GM19351 (cell line): ENCODE measurements at regions not wholly inside any gene's neighbourhood (a gene's known extent, or its start where the extent isn't known, plus 50 kb on each side); places are given as distances from the start of the nearest gene placed in this dataset.

Source experiments
- ATAC-seq: cut with Tn5 transposase; IDR thresholded peaks from one replicate; pipeline ENCODE4 v1.9.1; 2021; ENCODE audit warnings: mild to moderate bottlenecking, moderate library complexity; ENCODE audit not compliant: unreplicated experiment

DNA sequence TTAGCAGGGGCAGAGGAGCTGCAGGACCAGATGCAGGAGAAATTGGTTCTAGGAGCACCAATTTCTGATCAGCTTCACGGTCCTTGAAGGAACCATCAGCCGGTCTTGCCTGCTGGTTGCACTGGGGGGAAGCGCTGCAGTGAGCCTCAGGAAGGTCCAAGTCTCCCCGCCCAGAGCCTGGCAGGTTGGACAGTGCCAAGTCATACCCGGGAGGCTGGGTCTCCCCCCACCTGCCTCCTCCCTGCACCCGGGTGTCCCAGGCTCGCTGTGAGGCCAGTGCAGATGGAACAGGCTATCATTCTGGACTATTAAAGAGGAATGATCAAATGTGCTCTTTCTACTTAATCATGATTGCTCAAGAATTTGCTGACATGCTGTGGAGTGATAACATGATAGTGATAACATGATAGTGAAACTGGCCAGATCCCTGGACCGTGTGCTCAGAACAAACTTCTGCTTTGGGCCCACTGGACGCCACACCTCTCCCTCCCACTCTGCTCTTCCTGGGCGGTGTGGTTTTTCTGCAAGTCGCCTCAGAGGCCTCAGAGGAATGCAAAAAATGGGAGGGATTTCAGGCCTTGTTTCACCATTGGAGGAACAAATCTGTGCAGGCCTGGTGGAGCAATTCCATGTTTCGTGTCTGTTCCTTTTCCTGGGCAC is 236.0 kb downstream of the IRF8 start:
- ATAC-seq: no peak

DNA sequence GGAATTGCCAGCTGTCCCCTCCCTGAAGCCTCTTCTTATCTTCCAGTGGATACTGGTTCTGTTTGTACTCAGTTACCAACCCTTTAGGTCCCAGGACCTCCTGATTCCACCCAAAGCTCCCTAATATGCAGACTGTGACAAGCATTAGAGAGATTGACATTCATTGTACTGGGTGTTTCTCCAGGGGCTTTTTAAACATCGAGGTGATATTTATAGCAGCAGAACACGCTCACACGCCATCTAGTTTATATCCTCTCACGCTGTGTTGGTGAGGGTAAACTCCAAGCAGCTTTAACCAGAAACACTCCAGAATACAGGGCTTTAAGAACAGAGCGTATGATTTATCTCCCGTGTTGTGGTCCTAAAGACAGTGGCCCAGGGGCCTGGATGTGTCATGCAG is 238.4 kb downstream of the IRF8 start:
- ATAC-seq: no peak

DNA sequence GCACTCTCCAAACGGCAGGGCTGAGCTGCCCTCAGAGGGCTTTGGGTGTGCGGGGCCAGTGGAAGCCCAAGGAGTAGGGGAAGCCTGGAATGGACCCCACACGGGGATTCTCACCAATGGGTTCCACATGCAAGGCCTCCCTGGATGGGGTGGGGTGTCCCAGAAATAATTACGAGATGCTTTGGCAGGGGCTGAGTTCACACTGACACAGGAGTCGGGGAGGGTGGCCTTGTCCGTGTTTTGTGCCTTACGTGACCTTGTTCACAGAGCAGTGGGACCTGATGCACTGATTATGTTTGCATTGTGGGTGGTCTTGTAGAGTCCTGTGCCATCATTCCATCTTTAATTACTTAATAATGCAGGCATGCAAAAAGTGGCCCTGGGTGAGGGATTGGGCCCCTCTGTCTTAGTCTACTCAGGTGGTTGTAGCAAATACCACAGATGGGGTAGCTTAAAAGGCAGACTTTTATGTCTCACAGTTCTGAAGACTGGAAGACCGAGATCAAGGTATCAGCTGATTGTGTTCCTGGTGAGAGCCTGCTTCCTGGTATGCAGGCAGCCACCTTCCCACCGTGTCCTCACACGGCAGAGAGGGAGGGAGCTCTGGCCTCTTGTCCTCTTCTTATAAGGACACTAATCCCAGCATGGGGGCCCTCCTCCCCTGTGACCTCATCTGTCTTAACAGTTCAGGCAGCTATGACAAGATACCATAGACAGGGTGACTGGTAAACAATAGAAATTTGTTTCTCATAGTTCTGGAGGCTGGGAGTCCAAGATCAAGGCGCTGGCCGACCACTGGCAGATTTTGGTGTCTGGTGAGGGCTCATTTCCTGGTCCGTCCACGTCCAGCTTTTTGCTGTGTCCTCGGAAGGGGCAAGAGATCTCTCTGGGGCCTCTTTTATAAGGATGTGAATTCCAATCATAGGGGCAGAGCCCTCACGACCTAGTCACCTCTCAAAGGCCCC is 239.4 kb downstream of the IRF8 start:
- ATAC-seq: no peak

GRCh38 chr16:86142801-86143236 is 243.9 kb downstream of the IRF8 start:
- ATAC-seq: no peak

DNA sequence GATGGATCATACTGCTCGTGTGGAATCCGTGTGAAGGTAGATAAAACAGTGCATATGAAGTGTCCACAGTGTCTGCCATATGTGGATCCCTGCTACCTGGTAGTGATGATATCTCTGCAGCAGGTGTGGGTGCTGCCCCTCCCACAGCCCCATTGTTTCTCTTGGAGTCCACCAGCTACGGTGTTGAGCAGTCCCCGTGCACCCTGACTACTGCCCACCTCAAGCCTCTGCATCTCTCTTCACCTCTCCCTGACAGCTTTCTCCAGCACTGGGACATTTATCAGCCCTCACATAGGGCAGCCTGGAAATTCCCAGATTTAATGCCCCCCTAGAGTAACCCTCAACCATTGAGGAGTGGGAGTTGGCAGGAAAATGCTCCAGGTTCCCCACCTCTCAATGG is 244.7 kb downstream of the IRF8 start:
- ATAC-seq: no peak

DNA sequence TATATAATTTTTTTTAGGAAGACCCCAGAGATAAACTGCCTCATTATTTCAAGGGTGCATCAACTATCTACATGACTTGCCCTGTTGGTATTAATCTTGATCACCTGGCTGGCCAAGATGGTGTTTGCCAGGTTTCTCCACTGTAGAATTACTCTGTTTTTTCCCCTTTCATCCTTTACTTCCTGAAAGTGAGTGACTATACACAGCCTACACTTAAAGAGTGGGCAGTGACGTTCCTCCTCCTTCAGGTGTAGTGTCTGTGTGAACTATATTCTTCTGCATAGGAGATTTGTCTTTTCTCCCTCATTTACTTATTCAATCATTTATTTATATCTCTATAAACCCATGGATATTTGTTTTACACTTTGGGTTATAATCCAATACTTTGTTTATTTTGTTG is 246.7 kb downstream of the IRF8 start:
- ATAC-seq: no peak

- no peak for ATAC-seq
Measured at GRCh38 chr16:86150641-86151238, 251.8 kb downstream of the IRF8 start.

GRCh38 chr16:86151239-86151851 is 252.4 kb downstream of the IRF8 start:
- ATAC-seq: no peak

DNA sequence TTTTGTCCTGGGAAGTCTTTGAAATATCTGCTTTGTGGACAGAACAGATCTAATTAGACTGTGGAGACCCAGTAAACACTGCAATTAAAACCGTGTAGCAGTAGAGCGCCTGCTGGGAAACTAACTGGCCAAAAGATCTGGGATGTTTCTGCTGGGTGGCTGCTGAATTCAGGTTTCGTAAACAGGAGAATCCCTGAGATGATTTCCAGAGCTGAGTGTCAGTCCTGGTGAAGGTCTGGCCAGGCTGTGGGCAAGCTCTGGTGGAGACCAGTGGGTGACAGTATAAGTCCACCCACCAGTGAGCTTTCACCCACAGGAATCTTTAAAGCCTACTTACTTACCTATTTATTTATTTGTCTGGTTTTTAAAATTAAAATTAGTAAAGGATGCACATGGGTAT is 257.2 kb downstream of the IRF8 start:
- ATAC-seq: no peak

DNA sequence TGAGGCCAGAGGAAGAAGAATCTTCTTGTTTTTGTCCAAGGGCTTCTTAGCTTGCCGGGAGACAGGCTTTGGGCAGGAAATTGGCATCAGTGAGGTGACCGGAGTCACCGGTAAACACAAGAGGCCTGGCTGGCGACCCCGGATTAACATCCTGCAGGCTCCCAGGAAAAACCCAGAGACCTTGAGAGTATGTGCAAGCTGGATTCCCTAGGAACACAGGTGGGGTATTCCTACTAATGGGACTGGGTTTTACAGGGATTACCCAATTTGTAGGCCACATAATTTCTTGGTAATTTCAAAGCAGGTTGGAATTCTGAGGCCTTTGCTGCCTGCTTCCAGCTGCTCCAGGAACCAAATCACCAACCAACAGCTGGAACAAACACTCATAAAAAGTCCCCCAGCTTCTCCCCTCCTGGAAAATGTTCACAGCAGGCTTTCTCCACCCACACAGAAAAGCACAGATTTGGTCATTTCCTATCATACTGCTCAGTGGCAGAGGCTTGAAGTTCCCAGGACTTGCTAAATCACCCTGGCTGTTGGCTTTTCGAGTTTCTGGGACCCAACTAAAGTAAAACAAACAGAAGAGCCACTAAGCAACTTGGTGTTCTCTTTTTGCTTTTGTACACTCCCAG is 258.8 kb downstream of the IRF8 start:
- ATAC-seq: no peak

- no peak for ATAC-seq
Measured at GRCh38 chr16:86158688-86159360, 259.9 kb downstream of the IRF8 start.

- ATAC-seq: no peak
Measured at GRCh38 chr16:86165479-86165878, 266.5 kb downstream of the IRF8 start.

DNA sequence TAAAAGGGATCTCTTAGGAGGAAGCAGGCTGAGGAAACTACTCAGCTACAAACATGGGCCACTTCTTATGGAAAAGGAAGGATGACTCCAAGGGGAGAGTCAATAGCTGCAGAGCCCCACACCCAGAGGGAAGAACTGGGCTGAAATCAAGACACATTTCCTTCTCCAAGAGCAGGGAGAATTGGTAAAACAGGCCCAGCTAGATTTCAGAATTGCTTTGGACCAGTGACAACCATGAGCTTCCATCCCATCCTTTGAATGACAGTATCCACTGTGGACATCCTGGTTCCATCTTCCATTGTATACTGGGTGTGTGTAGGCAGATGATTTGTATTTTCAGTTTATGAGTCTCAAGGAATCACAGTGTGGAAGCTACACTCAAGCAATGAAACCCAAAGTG is 267.5 kb downstream of the IRF8 start:
- no peak for ATAC-seq

DNA sequence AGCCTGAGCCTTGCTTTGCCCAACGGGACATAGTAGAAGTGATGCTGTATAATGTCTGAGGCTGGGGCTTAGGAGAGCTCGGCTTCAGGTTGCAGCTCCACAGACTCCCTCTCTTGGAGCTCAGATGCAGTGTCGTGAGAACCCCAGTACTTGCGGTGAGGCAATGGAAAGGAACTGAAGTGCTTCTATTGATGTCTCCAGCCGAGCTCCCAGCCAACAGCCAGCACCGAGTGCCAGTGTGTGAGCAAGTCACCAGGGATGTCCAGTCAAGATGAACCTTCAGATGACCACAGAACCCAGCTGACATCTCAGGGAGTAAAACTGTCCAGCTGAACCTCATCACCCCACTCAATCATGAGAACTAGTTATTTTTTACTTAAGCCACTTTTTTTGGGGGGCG is 268.1 kb downstream of the IRF8 start:
- no peak for ATAC-seq

GRCh38 chr16:86170720-86171119 is 271.8 kb downstream of the IRF8 start:
- no peak for ATAC-seq

- no peak for ATAC-seq
Measured at GRCh38 chr16:86171329-86171728, 272.4 kb downstream of the IRF8 start.

- no peak for ATAC-seq
Measured at GRCh38 chr16:86175816-86176215, 276.9 kb downstream of the IRF8 start.

DNA sequence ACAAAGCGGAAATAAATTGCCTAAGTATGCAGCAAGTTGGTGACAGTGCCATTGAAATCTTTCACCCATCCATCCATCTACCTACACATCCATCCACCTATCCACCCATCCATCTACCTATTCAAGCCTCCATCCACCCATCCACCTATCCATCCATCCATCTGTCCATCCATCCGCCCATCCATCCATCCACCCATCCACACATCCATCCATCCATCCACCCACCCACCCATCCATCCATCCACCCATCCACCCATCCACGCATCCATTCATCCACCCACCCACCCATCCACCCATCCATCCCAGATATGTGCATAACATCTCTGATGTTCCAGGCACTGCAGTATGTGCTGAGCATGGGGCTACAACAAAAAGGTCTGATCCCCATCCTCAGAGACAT is 277.5 kb downstream of the IRF8 start:
- ATAC-seq: no peak

- no peak for ATAC-seq
Measured at GRCh38 chr16:86180244-86180643, 281.3 kb downstream of the IRF8 start.

GRCh38 chr16:86180780-86181179 is 281.8 kb downstream of the IRF8 start:
- ATAC-seq: no peak
